Activated B cell treated with CpG ODN at 0.5 μM for 24 hours (primary cell): ENCODE measurements at regions not wholly inside any gene's neighbourhood (a gene's known extent, or its start where the extent isn't known, plus 50 kb on each side); places are given as distances from the start of the nearest gene placed in this dataset.

Source experiments
- ATAC-seq: fragments of 200-7000 bp; cut with Tn5 transposase; one replicate; pipeline ENCODE4 v1.10.0; 2021; ENCODE audit warnings: low read depth, mild to moderate bottlenecking, moderate library complexity
- CTCF ChIA-PET: fragments of 350-600 bp; sonication (Branson Sonifier 250); formaldehyde crosslinking; loops from one replicate; lab custom pipeline; 2021; ENCODE audit warnings: antibody characterized with exemption; lab: Charles Lee
- POLR2A ChIA-PET: fragments of 350-600 bp; sonication (Branson Sonifier 250); formaldehyde crosslinking; loops from one replicate; lab custom pipeline; 2021; ENCODE audit warnings: antibody characterized with exemption; lab: Charles Lee
- DNase-seq: peaks from one replicate; pipeline ENCODE4 v3.0.0; 2022
- H3K27ac Mint-ChIP-seq: one replicate; pipeline ENCODE4 v1.8.0; 2020; ENCODE audit warnings: mixed read lengths
- H3K27me3 Mint-ChIP-seq: one replicate; pipeline ENCODE4 v1.8.0; 2021; ENCODE audit warnings: mixed read lengths
- H3K36me3 Mint-ChIP-seq: one replicate; pipeline ENCODE4 v1.8.0; 2021; ENCODE audit warnings: low read depth, mixed read lengths
- H3K4me1 Mint-ChIP-seq: one replicate; pipeline ENCODE4 v1.8.0; 2021; ENCODE audit warnings: mixed read lengths
- H3K4me3 Mint-ChIP-seq: one replicate; pipeline ENCODE4 v1.8.0; 2020; ENCODE audit warnings: mild to moderate bottlenecking, mixed read lengths
- H3K9me3 Mint-ChIP-seq: one replicate; pipeline ENCODE4 v1.8.0; 2020; ENCODE audit warnings: mixed read lengths
- intact Hi-C: fragments of 100-400 bp; cut with micrococcal nuclease; formaldehyde crosslinking; loops from one replicate; pipeline ENCODE4 v1.15.1; 2024
- TF ChIP-seq, protein P1 (sequence below): fragments of 200-600 bp; IDR thresholded peaks from one replicate; pipeline ENCODE4 v1.8.0; 2022; ENCODE audit warnings: antibody characterized with exemption, mild to moderate bottlenecking

DNA sequence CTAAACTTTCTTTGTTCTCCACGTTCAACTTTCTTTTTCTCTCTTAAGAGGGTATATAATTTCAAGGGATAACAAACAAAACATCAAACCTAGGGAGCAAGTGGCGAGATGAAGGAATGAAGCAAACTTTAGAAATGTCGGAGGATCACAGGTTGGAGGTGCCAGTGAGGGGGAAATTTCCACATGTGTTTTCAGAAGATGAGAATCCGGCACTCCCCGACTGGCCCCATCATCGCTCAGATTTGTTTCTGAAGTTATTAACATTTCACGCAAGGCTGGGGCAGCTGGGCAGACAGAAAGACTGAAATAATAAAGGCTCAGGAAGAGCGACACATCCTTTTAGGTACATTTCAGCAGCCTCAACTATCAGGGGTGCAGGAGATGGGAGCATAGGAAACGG, 134.9 kb downstream of the SMIM20 start:
- CTCF ChIA-PET, result no interaction called here
- Mint-ChIP-seq H3K27ac (no peak overlapping the region), H3K4me3 (no peak overlapping the region), H3K27me3 (peaks cover 30% of the 10 kb centered on the region), H3K4me1 (peaks cover 4% of the 10 kb centered on the region), H3K36me3 (no peaks in the 10 kb centered on the region), H3K9me3 (no peaks in the 10 kb centered on the region)
- intact Hi-C loops, result no loop called here
- no peak for ATAC-seq
- POLR2A ChIA-PET, result no interaction called here
- DNase-seq, result no peak
- TF ChIP-seq, protein P1, sequence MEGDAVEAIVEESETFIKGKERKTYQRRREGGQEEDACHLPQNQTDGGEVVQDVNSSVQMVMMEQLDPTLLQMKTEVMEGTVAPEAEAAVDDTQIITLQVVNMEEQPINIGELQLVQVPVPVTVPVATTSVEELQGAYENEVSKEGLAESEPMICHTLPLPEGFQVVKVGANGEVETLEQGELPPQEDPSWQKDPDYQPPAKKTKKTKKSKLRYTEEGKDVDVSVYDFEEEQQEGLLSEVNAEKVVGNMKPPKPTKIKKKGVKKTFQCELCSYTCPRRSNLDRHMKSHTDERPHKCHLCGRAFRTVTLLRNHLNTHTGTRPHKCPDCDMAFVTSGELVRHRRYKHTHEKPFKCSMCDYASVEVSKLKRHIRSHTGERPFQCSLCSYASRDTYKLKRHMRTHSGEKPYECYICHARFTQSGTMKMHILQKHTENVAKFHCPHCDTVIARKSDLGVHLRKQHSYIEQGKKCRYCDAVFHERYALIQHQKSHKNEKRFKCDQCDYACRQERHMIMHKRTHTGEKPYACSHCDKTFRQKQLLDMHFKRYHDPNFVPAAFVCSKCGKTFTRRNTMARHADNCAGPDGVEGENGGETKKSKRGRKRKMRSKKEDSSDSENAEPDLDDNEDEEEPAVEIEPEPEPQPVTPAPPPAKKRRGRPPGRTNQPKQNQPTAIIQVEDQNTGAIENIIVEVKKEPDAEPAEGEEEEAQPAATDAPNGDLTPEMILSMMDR, result no peak

DNA sequence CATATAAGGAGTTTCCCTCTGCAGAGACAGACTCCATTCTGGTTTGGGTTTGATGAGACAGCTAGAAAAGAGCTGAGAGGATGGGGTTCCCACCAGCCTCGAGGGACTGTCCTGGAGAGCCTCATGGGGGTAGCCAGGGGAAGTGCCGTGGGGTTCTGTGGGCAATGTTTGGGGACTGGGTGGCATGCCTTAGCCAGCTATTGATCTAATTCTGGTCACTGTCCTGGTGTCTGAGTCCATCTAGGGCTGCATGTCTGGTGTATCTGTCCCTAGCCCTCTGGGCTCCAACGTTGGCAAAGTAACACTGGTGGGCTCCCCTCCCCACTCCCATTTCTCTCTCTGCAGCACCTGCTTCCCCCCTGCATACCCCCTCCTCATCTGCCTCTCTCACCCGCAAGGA, 135.4 kb downstream of the SMIM20 start:
- Mint-ChIP-seq H3K4me1 (peaks cover 4% of the 10 kb centered on the region), H3K4me3 (no peak overlapping the region), H3K27ac (no peak overlapping the region), H3K36me3 (no peaks in the 10 kb centered on the region), H3K9me3 (no peaks in the 10 kb centered on the region), H3K27me3 (peaks cover 28% of the 10 kb centered on the region)
- no peak for ATAC-seq
- CTCF ChIA-PET, result no interaction called here
- intact Hi-C loops, result no loop called here
- POLR2A ChIA-PET, result no interaction called here
- no peak for DNase-seq
- TF ChIP-seq, protein P1, result no peak

DNA sequence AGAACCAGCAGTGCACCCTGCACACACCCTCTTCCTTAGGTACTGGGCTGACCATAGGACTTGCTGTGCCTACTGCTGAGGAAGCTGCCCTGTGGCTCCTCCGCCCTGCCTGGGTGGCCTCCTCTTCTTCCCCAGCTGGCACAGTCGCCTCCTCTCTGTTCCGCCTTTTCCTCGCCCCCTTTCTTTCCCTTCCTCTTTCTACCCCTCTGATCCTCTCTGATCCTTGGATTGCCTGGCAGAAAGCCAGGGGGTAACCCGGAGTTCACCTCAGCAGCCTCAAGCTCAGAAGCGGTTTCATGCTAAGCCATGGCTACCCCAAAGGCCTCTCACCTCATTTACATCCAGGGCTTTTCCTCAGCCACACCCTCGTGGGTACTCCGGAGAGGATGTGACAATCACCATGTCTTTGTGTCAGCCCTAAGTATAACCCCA, 136.2 kb downstream of the SMIM20 start:
- no peaks in the 10 kb centered on the region for H3K36me3 Mint-ChIP-seq
- no peaks in the 10 kb centered on the region for H3K9me3 Mint-ChIP-seq
- intact Hi-C loops, result no loop called here
- no peak overlapping the region for H3K4me3 Mint-ChIP-seq
- no peak for DNase-seq
- TF ChIP-seq, protein P1, result no peak
- ATAC-seq, result no peak
- no peak overlapping the region for H3K27ac Mint-ChIP-seq
- ChIA-PET CTCF (no interaction called here), POLR2A (no interaction called here)
- peaks cover 24% of the 10 kb centered on the region for H3K27me3 Mint-ChIP-seq
- peaks cover 4% of the 10 kb centered on the region for H3K4me1 Mint-ChIP-seq

DNA sequence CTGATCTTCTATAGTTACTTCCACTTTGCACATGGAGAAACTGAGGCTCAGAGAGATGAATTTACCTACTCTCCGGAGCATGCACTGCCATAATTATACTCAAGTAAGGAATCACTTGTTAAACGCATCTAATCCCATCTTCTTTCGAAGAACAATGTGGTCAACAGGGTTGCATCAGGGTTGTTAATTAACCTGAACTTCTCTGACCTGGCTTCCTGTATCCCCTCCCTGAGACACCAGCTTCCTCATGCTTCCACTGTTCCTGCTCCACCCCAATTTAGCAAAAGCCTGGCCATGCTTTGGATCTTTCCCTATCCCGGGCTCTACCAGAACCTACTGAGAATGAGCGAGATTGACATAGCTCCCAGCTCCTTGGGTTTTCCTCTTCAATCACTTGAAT, 136.7 kb downstream of the SMIM20 start:
- TF ChIP-seq, protein P1, result no peak
- intact Hi-C loops, result no loop called here

DNA sequence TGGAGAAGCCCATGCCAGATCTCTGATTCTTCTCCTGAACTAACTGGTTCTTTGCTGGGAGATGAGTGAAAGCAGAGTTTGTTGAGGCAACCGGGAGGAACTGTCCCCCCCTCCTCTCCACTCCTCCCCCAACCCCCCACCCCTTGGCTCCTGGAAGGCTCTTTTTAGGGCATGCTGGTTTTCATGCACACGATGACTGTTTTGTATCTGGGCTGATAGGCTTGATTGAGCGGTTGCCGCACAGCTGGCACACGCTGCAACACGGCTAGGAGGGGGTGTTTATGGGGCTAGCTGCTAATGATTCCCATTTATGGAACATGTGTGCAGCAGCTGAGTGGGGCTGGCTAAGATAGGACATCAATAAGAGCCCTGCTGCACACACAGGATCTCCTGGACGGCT, 137.2 kb downstream of the SMIM20 start:
- ChIA-PET CTCF (no interaction called here), POLR2A (no interaction called here)
- intact Hi-C loops, result no loop called here
- TF ChIP-seq, protein P1, result no peak
- H3K4me1 Mint-ChIP-seq, result peaks cover 4% of the 10 kb centered on the region
- H3K4me3 Mint-ChIP-seq, result no peak overlapping the region
- peaks cover 18% of the 10 kb centered on the region for H3K27me3 Mint-ChIP-seq
- no peaks in the 10 kb centered on the region for H3K36me3 Mint-ChIP-seq
- H3K27ac Mint-ChIP-seq, result no peak overlapping the region
- H3K9me3 Mint-ChIP-seq, result no peaks in the 10 kb centered on the region
- DNase-seq, result no peak
- ATAC-seq, result no peak

More for the DNA sequence above, 136.7 kb downstream of the SMIM20 start:
- H3K27ac Mint-ChIP-seq, result no peak overlapping the region
- H3K27me3 Mint-ChIP-seq, result peaks cover 21% of the 10 kb centered on the region
- DNase-seq (no peak), ATAC-seq (no peak)
- no peaks in the 10 kb centered on the region for H3K36me3 Mint-ChIP-seq
- H3K9me3 Mint-ChIP-seq, result no peaks in the 10 kb centered on the region
- CTCF ChIA-PET, result no interaction called here
- H3K4me3 Mint-ChIP-seq, result no peak overlapping the region
- peaks cover 4% of the 10 kb centered on the region for H3K4me1 Mint-ChIP-seq
- POLR2A ChIA-PET, result no interaction called here
